Prostate gland (tissue), 2 donors: ENCODE measurements at regions not wholly inside any gene's neighbourhood (a gene's known extent, or its start where the extent isn't known, plus 50 kb on each side); places are given as distances from the start of the nearest gene placed in this dataset.

Experiments used
- POLR2A ChIP-seq: fragments of 450-650 bp; IDR thresholded peaks from one replicate; pipeline ENCODE4 v1.6.1; 2016; ENCODE audit warnings: antibody characterized with exemption, mild to moderate bottlenecking
- POLR2AphosphoS5 ChIP-seq: sonication (generic); formaldehyde crosslinking; IDR thresholded peaks from one replicate; pipeline ENCODE4 v1.6.1; 2017; ENCODE audit warnings: antibody characterized with exemption
- TF ChIP-seq, protein P1 (sequence below), 4 experiments: fragments of 200-600 bp in 2 of 4; fragments of 450-650 bp in 2 of 4; sonication (generic) in 2 of 4; IDR thresholded peaks; 1 replicate in 3 of 4; 2 replicates in 1 of 4; pipeline ENCODE4 v1.5.1; 2016 to 2019; ENCODE audit warnings: antibody characterized with exemption in 4 of 4, mild to moderate bottlenecking in 2 of 4, moderate library complexity in 2 of 4

DNA sequence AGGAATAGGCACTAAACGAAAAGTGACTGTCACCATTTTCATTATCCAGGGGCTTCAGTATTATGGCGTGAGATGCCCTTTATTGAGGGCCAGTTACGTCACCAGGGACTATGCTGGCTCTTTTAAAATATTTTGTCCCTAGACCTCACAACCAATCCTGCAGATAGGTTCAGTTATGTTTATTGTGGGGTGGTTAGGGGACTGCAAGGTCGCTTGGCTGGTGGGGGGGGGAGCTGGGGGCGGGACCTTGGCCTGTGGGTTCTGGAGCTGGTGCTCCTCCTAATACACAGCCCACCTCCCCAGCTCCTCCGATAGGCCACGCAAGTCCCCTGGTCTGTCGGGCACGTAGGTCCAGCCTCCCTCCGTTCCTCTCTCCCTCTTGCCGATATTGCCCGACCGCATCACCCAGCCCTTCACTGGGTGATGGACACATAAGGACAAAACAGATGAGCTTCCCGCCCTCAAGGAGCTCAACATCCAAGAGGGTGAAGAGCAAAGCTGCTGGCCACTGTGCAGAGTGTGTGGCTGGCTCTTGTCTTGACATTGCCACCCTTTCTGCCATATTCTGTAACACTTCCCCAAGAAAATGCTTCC is 271.8 kb downstream of the MATN1 start:
- no peak for TF ChIP-seq POLR2A
- TF ChIP-seq, protein P1, sequence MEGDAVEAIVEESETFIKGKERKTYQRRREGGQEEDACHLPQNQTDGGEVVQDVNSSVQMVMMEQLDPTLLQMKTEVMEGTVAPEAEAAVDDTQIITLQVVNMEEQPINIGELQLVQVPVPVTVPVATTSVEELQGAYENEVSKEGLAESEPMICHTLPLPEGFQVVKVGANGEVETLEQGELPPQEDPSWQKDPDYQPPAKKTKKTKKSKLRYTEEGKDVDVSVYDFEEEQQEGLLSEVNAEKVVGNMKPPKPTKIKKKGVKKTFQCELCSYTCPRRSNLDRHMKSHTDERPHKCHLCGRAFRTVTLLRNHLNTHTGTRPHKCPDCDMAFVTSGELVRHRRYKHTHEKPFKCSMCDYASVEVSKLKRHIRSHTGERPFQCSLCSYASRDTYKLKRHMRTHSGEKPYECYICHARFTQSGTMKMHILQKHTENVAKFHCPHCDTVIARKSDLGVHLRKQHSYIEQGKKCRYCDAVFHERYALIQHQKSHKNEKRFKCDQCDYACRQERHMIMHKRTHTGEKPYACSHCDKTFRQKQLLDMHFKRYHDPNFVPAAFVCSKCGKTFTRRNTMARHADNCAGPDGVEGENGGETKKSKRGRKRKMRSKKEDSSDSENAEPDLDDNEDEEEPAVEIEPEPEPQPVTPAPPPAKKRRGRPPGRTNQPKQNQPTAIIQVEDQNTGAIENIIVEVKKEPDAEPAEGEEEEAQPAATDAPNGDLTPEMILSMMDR (IDR thresholded peaks at IDR 0.05): no peak
- TF ChIP-seq POLR2AphosphoS5: no peak
